C4-2B (cell line): ENCODE measurements at regions not wholly inside any gene's neighbourhood (a gene's known extent, or its start where the extent isn't known, plus 50 kb on each side); places are given as distances from the start of the nearest gene placed in this dataset.

Source experiments
- ZFX ChIP-seq: fragments of 450-650 bp; IDR thresholded peaks from 2 replicates; pipeline ENCODE4 v1.6.1; 2017
- TF ChIP-seq, protein P1 (sequence below): fragments of 450-650 bp; conservative IDR thresholded peaks from 2 replicates; pipeline ENCODE4 v1.5.1; 2017; ENCODE audit warnings: mild to moderate bottlenecking

DNA sequence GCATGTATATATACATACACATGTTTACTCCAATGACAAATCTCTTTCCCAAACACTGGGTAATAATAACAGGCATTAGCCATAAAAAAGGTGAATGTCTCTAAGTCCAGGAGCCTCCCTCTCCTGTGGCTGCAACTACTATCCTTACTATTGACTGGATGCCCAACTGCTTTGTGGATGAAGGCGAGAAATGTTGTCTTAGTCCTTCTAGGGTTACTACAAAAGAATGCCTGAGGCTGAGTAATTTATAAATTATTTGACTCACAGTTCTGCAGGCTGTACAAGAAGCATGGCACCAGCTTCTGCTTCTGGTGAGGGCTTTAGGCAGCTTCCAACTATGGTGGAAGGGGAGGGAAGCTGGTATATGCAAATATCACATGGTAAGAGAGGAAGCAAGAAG is 366.0 kb upstream of the DDHD1 start:
- TF ChIP-seq, protein P1, sequence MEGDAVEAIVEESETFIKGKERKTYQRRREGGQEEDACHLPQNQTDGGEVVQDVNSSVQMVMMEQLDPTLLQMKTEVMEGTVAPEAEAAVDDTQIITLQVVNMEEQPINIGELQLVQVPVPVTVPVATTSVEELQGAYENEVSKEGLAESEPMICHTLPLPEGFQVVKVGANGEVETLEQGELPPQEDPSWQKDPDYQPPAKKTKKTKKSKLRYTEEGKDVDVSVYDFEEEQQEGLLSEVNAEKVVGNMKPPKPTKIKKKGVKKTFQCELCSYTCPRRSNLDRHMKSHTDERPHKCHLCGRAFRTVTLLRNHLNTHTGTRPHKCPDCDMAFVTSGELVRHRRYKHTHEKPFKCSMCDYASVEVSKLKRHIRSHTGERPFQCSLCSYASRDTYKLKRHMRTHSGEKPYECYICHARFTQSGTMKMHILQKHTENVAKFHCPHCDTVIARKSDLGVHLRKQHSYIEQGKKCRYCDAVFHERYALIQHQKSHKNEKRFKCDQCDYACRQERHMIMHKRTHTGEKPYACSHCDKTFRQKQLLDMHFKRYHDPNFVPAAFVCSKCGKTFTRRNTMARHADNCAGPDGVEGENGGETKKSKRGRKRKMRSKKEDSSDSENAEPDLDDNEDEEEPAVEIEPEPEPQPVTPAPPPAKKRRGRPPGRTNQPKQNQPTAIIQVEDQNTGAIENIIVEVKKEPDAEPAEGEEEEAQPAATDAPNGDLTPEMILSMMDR, result no peak
- TF ChIP-seq ZFX, result no peak
